ENCODE measurements at regions not wholly inside any gene's neighbourhood (a gene's known extent, or its start where the extent isn't known, plus 50 kb on each side); places are given as distances from the start of the nearest gene placed in this dataset.
"Not testable (repeated sequence)": the region's sequence is repeated elsewhere in the genome, so short reads cannot be mapped to it uniquely, and the experiment has no call there.

- no peak for DNase-seq (ENCODE audit: low spot score)
- intact Hi-C loops (cut with DNase I), result no loop called here
Measured at GRCh38 chr1:213782941-213783672, 204.7 kb upstream of the PROX1 start.

GRCh38 chr1:213783893-213784292, 203.9 kb upstream of the PROX1 start:
- DNase-seq (ENCODE audit: low spot score), result no peak
- intact Hi-C loops (cut with DNase I), result no loop called here

GRCh38 chr1:213786683-213787082, 201.1 kb upstream of the PROX1 start:
- DNase-seq (ENCODE audit: low spot score), result no peak
- intact Hi-C loops (cut with DNase I), result no loop called here

GRCh38 chr1:213790565-213790964, 197.2 kb upstream of the PROX1 start:
- DNase-seq (ENCODE audit: low spot score), result no peak
- intact Hi-C loops (cut with DNase I), result no loop called here

GRCh38 chr1:213793482-213794067, 194.2 kb upstream of the PROX1 start:
- intact Hi-C loops (cut with DNase I), result no loop called here
- no peak for DNase-seq (ENCODE audit: low spot score)

GRCh38 chr1:213796525-213796924, 191.2 kb upstream of the PROX1 start:
- intact Hi-C loops (cut with DNase I), result no loop called here
- no peak for DNase-seq (ENCODE audit: low spot score)

GRCh38 chr1:213808288-213808687, 179.5 kb upstream of the PROX1 start:
- intact Hi-C loops (cut with DNase I); DNase-seq (ENCODE audit: low spot score): not testable (repeated sequence)

GRCh38 chr1:213817156-213817555, 170.6 kb upstream of the PROX1 start:
- intact Hi-C loops (cut with DNase I), result no loop called here
- DNase-seq (ENCODE audit: low spot score), result no peak

GRCh38 chr1:213820362-213821149, 167.2 kb upstream of the PROX1 start:
- intact Hi-C loops (cut with DNase I), result no loop called here
- no peak for DNase-seq (ENCODE audit: low spot score)

GRCh38 chr1:213821175-213821942, 166.4 kb upstream of the PROX1 start:
- no peak for DNase-seq (ENCODE audit: low spot score)
- intact Hi-C loops (cut with DNase I), result no loop called here

GRCh38 chr1:213821943-213822334, 165.8 kb upstream of the PROX1 start:
- intact Hi-C loops (cut with DNase I), result no loop called here
- DNase-seq (ENCODE audit: low spot score), result no peak

GRCh38 chr1:213826891-213827290, 160.9 kb upstream of the PROX1 start:
- intact Hi-C loops (cut with DNase I), result no loop called here
- DNase-seq (ENCODE audit: low spot score), result no peak

- no peak for DNase-seq (ENCODE audit: low spot score)
Measured at GRCh38 chr1:213828867-213829266, 158.9 kb upstream of the PROX1 start.

GRCh38 chr1:213829780-213830179, 158.0 kb upstream of the PROX1 start:
- intact Hi-C loops (cut with DNase I), result no loop called here
- no peak for DNase-seq (ENCODE audit: low spot score)

More at GRCh38 chr1:213828867-213829266, 158.9 kb upstream of the PROX1 start:
- intact Hi-C loops (cut with DNase I), result no loop called here

GRCh38 chr1:213830371-213830770, 157.4 kb upstream of the PROX1 start:
- DNase-seq (ENCODE audit: low spot score), result no peak
- intact Hi-C loops (cut with DNase I), result no loop called here

- intact Hi-C loops (cut with DNase I), result no loop called here
- DNase-seq (ENCODE audit: low spot score), result no peak
Measured at GRCh38 chr1:213840575-213840974, 147.2 kb upstream of the PROX1 start.

- intact Hi-C loops (cut with DNase I), result no loop called here
- no peak for DNase-seq (ENCODE audit: low spot score)
Measured at GRCh38 chr1:213844632-213845031, 143.1 kb upstream of the PROX1 start.

GRCh38 chr1:213852107-213852506, 135.7 kb upstream of the PROX1 start:
- intact Hi-C loops (cut with DNase I), result no loop called here

GRCh38 chr1:213858581-213858980, 129.2 kb upstream of the PROX1 start:
- intact Hi-C loops (cut with DNase I), result no loop called here
- no peak for DNase-seq (ENCODE audit: low spot score)

More at GRCh38 chr1:213852107-213852506, 135.7 kb upstream of the PROX1 start:
- no peak for DNase-seq (ENCODE audit: low spot score)

- no peak for DNase-seq (ENCODE audit: low spot score)
- intact Hi-C loops (cut with DNase I), result no loop called here
Measured at GRCh38 chr1:213861841-213862240, 125.9 kb upstream of the PROX1 start.

All from posterior vena cava (tissue), 2 donors.